Testis (tissue), 2 donors: ENCODE measurements at regions not wholly inside any gene's neighbourhood (a gene's known extent, or its start where the extent isn't known, plus 50 kb on each side); places are given as distances from the start of the nearest gene placed in this dataset.
"Not testable (repeated sequence)": the region's sequence is repeated elsewhere in the genome, so short reads cannot be mapped to it uniquely, and the experiment has no call there.

Experiments
- DNase-seq: peaks from one replicate; pipeline ENCODE4 v3.0.0-alpha.2; 2019
- H3K27ac ChIP-seq, 2 donors: fragments of 200-600 bp; sonication (generic); one replicate each; pipeline ENCODE4 v1.5.1; 2019
- H3K27me3 ChIP-seq: fragments of 200-600 bp; sonication (generic); one replicate; pipeline ENCODE4 v1.5.1; 2019
- H3K36me3 ChIP-seq: fragments of 200-600 bp; sonication (generic); one replicate; pipeline ENCODE4 v1.5.1; 2017; ENCODE audit warnings: low read depth; ENCODE audit errors: missing control alignments
- H3K4me1 ChIP-seq: fragments of 200-600 bp; sonication (generic); one replicate; pipeline ENCODE4 v1.5.1; 2019
- H3K4me3 ChIP-seq, 2 donors: fragments of 200-600 bp; sonication (generic); one replicate each; pipeline ENCODE4 v1.5.1; 2017 to 2019
- H3K9me3 ChIP-seq: fragments of 200-600 bp; sonication (generic); one replicate; pipeline ENCODE4 v1.5.1; 2017
- CTCF ChIP-seq, 3 experiments: fragments of 450-650 bp in 2 of 3; fragments of 200-600 bp in 1 of 3; sonication (generic) in 1 of 3; IDR thresholded peaks; one replicate each; pipeline ENCODE4 v1.5.1; 2016 to 2019; ENCODE audit warnings: antibody characterized with exemption in 3 of 3, mild to moderate bottlenecking in 2 of 3, moderate library complexity in 1 of 3
- POLR2A ChIP-seq: fragments of 450-650 bp; IDR thresholded peaks from one replicate; pipeline ENCODE4 v1.6.1; 2017; ENCODE audit warnings: antibody characterized with exemption, mild to moderate bottlenecking, moderate library complexity
- whole genome bisulfite sequencing, 2 donors: methylation state at CpG; one replicate each; pipeline ENCODE4 v1.1.5; 2018; 5-methylcytosine and 5-hydroxymethylcytosine counted together
- intact Hi-C: fragments of 100-400 bp; cut with DNase I; formaldehyde crosslinking; loops from one replicate; pipeline ENCODE4 v1.15.1; 2023; ENCODE audit warnings: low total_unique reads

- DNase-seq: no peak
- 71 to 89% methylated on average over 1 of the region's 1 CpG for WGBS, 2 donors
- H3K4me3 ChIP-seq: no peak overlapping the region
- H3K9me3 ChIP-seq: no peaks in the 10 kb centered on the region
- intact Hi-C loops: no loop called here
- H3K4me1 ChIP-seq: no peaks in the 10 kb centered on the region
- H3K27me3 ChIP-seq: no peaks in the 10 kb centered on the region
- no peak for TF ChIP-seq POLR2A
- TF ChIP-seq CTCF (IDR thresholded peaks at IDR 0.05): no peak
- H3K27ac ChIP-seq: no peak overlapping the region
- no peaks in the 10 kb centered on the region for H3K36me3 ChIP-seq
Observed at GRCh38 chr6:153984811-153985210, 54.2 kb upstream of the OPRM1 start.

GRCh38 chr6:153980171-153980570 is 58.9 kb upstream of the OPRM1 start:
- no peak for DNase-seq
- Histone ChIP-seq H3K9me3 (no peaks in the 10 kb centered on the region), H3K36me3 (no peaks in the 10 kb centered on the region), H3K27me3 (no peaks in the 10 kb centered on the region), H3K4me1 (no peaks in the 10 kb centered on the region), H3K4me3 (no peak overlapping the region), H3K27ac (no peak overlapping the region)
- no peak for TF ChIP-seq POLR2A
- no peak for TF ChIP-seq CTCF (IDR thresholded peaks at IDR 0.05)
- WGBS, 2 donors: 85 to 86% methylated on average over 2 of the region's 2 CpGs
- intact Hi-C loops: no loop called here

- H3K4me1 ChIP-seq, H3K36me3 ChIP-seq, DNase-seq, intact Hi-C loops, H3K27ac ChIP-seq, H3K4me3 ChIP-seq, H3K27me3 ChIP-seq, H3K9me3 ChIP-seq: not testable (repeated sequence)
- WGBS, 2 donors: 70 to 73% methylated on average over 12 to 26 of the region's 26 CpGs
Observed at GRCh38 chr6:153978911-153979548, 60.0 kb upstream of the OPRM1 start.

DNA sequence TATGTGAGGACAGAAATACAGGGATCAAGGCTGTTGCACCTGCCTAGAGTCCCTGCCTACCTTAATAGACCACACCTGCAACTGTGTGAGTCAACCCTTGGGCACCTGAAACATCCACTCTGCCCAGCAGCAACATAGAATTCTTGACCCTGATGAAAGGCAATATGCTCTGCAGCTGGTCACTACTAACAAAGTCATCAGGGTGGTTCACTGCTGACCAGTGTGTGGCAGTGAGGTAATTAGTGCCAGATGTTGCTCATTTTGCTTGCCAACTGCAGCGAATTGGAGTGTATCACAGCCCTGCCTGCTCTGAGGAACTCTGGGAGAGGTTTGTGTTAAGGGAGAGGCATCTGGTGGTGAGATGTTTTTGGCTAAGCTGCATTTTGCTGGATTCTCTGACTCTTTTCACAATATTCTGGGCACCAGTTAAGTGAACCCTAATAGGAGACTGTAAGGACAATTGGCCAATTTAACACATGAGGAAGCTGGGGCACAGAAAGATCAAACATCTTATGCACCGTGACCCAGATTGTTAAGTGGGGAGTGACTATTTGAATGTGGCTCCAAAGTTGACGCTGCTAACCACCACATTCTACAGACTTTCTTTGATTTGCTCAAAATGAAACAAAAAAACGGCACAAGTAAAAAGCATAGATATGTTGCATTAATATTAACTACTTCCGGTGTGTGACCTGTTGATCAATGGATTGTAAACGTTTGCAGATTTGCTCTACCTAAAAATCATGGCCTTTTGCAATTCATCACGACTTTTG is 61.9 kb upstream of the OPRM1 start:
- no peak overlapping the region for H3K4me3 ChIP-seq
- 69 to 76% methylated on average over 7 of the region's 7 CpGs for WGBS, 2 donors
- H3K27me3 ChIP-seq: no peaks in the 10 kb centered on the region
- no peak for DNase-seq
- intact Hi-C loops: no loop called here
- no peaks in the 10 kb centered on the region for H3K9me3 ChIP-seq
- H3K4me1 ChIP-seq: no peaks in the 10 kb centered on the region
- no peak overlapping the region for H3K27ac ChIP-seq
- no peaks in the 10 kb centered on the region for H3K36me3 ChIP-seq
- TF ChIP-seq CTCF (IDR thresholded peaks at IDR 0.05): no peak
- TF ChIP-seq POLR2A: no peak

DNA sequence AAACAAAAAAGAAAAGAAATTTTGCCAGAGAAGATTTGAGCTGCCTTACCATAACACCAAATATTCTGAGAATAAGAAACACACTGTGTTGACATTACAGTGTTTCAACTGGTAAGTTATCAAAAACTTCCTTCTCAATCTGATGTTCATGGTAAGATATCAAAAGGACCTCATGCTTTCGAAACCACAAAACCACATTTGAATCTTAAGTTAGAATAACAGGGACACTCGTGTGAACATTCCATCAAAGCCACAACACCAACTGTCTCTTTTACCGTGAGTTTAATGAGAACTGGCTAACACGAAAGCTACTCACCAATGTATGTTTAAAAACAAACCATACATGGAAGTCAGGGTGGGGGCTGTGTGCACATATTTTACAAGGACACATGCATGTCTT is 73.0 kb upstream of the OPRM1 start:
- H3K4me3 ChIP-seq: no peak overlapping the region
- DNase-seq: no peak
- H3K4me1 ChIP-seq: no peaks in the 10 kb centered on the region
- TF ChIP-seq POLR2A (no peak), CTCF (IDR thresholded peaks at IDR 0.05) (no peak)
- H3K36me3 ChIP-seq: no peaks in the 10 kb centered on the region
- WGBS, 2 donors: 77 to 86% methylated on average over 4 of the region's 4 CpGs
- no peaks in the 10 kb centered on the region for H3K9me3 ChIP-seq
- no peaks in the 10 kb centered on the region for H3K27me3 ChIP-seq
- H3K27ac ChIP-seq: no peak overlapping the region
- intact Hi-C loops: no loop called here
